GM12878 (cell line): ENCODE measurements at regions not wholly inside any gene's neighbourhood (a gene's known extent, or its start where the extent isn't known, plus 50 kb on each side); places are given as distances from the start of the nearest gene placed in this dataset.

Experiments used
- CBX3 ChIP-seq: fragments of 200-600 bp; sonication (generic); IDR thresholded peaks from 2 replicates; pipeline ENCODE4 v1.6.1; 2016; ENCODE audit warnings: low read depth, borderline replicate concordance
- HCFC1 ChIP-seq: fragments of 150-350 bp; IDR thresholded peaks from 2 replicates; pipeline ENCODE4 v1.6.1; 2014; ENCODE audit warnings: low read length
- MTA2 ChIP-seq: fragments of 450-650 bp; IDR thresholded peaks from 2 replicates; pipeline ENCODE4 v1.6.1; 2016; ENCODE audit warnings: low read depth, mild to moderate bottlenecking, moderate library complexity
- NBN ChIP-seq: fragments of 450-650 bp; IDR thresholded peaks from 2 replicates; pipeline ENCODE4 v1.6.1; 2016
- SMAD1 ChIP-seq: fragments of 450-650 bp; IDR thresholded peaks from 2 replicates; pipeline ENCODE4 v1.6.1; 2018; ENCODE audit warnings: mild to moderate bottlenecking, low read depth; ENCODE audit not compliant: partially characterized antibody
- STAT1 ChIP-seq: fragments of 450-650 bp; conservative IDR thresholded peaks from 2 replicates; pipeline ENCODE4 v1.6.1; 2014; ENCODE audit warnings: antibody characterized with exemption, mild to moderate bottlenecking
- SUPT20H ChIP-seq: IDR thresholded peaks from 2 replicates; pipeline ENCODE4 v1.6.1; 2011; ENCODE audit warnings: low read depth, mild to moderate bottlenecking, low read length, moderate library complexity, borderline replicate concordance; ENCODE audit not compliant: control insufficient read depth
- TF ChIP-seq, protein P1 (sequence below): fragments of 150-350 bp; IDR thresholded peaks from 2 replicates; pipeline ENCODE4 v1.6.1; 2014; ENCODE audit warnings: mild to moderate bottlenecking, low read depth, low read length
- TF ChIP-seq, protein P2 (sequence below): fragments of 450-650 bp; formaldehyde crosslinking; IDR thresholded peaks from 2 replicates; pipeline ENCODE4 v1.4.0; 2022; ENCODE audit warnings: mild to moderate bottlenecking, moderate library complexity

DNA sequence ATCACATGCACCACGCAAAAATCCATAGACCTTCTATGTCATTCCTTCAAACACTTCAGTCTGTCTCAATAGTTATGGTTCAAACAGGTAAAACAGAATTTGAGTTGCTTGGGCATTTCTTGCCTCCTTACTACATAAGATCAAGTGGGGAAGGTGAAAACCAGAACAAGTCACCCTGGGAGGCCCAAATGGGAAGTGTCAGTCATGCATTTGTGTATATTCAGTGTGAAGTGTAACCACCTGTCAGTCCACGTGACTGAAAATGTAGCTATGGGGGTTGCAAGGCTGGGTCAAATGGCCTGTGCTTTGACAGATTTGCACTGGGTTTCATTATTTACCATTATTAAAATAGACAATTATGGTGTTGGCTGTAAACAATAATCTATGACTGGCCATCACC lies 176.6 kb upstream of the VIPR2 start (continued):
- TF ChIP-seq HCFC1 (no peak), SMAD1 (no peak), NBN (no peak), MTA2 (no peak), SUPT20H (no peak), CBX3 (no peak), STAT1 (no peak)
- TF ChIP-seq, protein P1, sequence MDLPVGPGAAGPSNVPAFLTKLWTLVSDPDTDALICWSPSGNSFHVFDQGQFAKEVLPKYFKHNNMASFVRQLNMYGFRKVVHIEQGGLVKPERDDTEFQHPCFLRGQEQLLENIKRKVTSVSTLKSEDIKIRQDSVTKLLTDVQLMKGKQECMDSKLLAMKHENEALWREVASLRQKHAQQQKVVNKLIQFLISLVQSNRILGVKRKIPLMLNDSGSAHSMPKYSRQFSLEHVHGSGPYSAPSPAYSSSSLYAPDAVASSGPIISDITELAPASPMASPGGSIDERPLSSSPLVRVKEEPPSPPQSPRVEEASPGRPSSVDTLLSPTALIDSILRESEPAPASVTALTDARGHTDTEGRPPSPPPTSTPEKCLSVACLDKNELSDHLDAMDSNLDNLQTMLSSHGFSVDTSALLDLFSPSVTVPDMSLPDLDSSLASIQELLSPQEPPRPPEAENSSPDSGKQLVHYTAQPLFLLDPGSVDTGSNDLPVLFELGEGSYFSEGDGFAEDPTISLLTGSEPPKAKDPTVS: no peak
- TF ChIP-seq, protein P2, sequence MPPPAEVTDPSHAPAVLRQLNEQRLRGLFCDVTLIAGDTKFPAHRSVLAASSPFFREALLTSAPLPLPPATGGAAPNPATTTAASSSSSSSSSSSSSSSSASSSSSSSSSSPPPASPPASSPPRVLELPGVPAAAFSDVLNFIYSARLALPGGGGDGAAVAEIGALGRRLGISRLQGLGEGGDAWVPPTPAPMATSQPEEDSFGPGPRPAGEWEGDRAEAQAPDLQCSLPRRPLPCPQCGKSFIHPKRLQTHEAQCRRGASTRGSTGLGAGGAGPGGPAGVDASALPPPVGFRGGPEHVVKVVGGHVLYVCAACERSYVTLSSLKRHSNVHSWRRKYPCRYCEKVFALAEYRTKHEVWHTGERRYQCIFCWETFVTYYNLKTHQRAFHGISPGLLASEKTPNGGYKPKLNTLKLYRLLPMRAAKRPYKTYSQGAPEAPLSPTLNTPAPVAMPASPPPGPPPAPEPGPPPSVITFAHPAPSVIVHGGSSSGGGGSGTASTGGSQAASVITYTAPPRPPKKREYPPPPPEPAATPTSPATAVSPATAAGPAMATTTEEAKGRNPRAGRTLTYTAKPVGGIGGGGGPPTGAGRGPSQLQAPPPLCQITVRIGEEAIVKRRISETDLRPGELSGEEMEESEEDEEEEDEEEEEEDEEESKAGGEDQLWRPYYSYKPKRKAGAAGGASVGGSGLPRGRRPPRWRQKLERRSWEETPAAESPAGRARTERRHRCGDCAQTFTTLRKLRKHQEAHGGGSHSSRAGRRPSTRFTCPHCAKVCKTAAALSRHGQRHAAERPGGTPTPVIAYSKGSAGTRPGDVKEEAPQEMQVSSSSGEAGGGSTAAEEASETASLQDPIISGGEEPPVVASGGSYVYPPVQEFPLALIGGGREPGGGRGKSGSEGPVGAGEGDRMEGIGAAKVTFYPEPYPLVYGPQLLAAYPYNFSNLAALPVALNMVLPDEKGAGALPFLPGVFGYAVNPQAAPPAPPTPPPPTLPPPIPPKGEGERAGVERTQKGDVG (CRISPR knock-in tag): no peak
